NT2/D1 (cell line): ENCODE measurements at regions not wholly inside any gene's neighbourhood (a gene's known extent, or its start where the extent isn't known, plus 50 kb on each side); places are given as distances from the start of the nearest gene placed in this dataset.

Source experiments
- YY1 ChIP-seq: IDR thresholded peaks from 2 replicates; pipeline ENCODE4 v1.6.1; 2011; ENCODE audit not compliant: insufficient read length, insufficient read depth
- ZNF274 ChIP-seq: IDR thresholded peaks from 2 replicates; pipeline ENCODE4 v1.6.1; 2011; ENCODE audit warnings: mild to moderate bottlenecking, low read depth, low read length

GRCh38 chr1:68791800-68792199 lies 294.9 kb upstream of the DEPDC1 start:
- TF ChIP-seq YY1 (no peak), ZNF274 (no peak)
